HFF-Myc (cell line): ENCODE measurements at regions not wholly inside any gene's neighbourhood (a gene's known extent, or its start where the extent isn't known, plus 50 kb on each side); places are given as distances from the start of the nearest gene placed in this dataset.

Experiments used
- DNase-seq: peaks from one replicate; pipeline ENCODE4 v3.0.0-alpha.2; 2011; ENCODE audit warnings: low read depth; ENCODE audit errors: extremely low read depth
- H3K4me3 ChIP-seq: replicated peaks from 2 replicates; pipeline ENCODE4 v1.5.1; 2011; ENCODE audit warnings: low read depth, mild to moderate bottlenecking, control low read depth, low read length
- TF ChIP-seq, protein P1 (sequence below): IDR thresholded peaks from 2 replicates; pipeline ENCODE4 v1.5.1; 2012; ENCODE audit warnings: mild to moderate bottlenecking, low read depth, low read length, control low read depth; ENCODE audit errors: missing control alignments

DNA sequence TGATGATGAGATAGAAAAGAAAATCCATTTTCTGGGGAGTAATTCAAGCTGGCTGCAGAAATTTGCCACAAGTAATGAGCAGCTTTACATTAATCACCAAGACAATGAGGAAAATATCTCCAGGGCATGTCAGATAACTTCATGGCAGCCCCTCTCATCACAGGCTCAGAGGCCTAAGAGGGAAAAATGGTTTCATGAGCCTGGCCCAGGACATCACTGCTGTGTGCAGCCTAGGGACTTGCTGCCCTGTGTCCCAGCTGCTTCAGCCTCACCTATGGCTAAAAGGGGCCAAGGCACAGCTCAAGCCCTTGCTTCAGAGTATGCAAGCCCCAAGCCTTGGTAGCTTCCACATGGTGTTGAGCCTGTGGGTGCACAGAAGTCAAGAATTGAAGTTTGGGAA is 161.7 kb downstream of the OPA1 start:
- H3K4me3 ChIP-seq: no peak overlapping the region
- TF ChIP-seq, protein P1, sequence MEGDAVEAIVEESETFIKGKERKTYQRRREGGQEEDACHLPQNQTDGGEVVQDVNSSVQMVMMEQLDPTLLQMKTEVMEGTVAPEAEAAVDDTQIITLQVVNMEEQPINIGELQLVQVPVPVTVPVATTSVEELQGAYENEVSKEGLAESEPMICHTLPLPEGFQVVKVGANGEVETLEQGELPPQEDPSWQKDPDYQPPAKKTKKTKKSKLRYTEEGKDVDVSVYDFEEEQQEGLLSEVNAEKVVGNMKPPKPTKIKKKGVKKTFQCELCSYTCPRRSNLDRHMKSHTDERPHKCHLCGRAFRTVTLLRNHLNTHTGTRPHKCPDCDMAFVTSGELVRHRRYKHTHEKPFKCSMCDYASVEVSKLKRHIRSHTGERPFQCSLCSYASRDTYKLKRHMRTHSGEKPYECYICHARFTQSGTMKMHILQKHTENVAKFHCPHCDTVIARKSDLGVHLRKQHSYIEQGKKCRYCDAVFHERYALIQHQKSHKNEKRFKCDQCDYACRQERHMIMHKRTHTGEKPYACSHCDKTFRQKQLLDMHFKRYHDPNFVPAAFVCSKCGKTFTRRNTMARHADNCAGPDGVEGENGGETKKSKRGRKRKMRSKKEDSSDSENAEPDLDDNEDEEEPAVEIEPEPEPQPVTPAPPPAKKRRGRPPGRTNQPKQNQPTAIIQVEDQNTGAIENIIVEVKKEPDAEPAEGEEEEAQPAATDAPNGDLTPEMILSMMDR: no peak
- DNase-seq: no peak

DNA sequence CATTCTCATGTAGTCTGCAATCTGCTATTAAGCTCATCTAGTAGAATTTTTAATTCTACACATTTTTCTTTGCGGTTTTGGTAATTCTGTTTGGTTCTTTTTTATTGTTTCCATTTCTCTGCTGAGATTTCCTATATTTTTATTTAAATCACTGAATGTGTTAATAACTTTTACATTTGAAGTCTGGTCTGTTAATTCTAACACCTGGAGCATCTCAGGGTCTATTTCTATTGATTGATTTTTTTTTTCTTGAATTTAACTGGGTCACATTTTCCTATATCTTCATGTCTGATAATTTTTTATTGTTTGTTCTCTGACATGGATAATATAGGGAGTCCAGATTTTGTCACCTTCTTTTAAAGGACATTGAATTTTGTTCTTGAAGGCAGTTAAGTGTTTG is 163.5 kb downstream of the OPA1 start:
- H3K4me3 ChIP-seq: no peak overlapping the region
- TF ChIP-seq, protein P1: no peak
- DNase-seq: no peak

DNA sequence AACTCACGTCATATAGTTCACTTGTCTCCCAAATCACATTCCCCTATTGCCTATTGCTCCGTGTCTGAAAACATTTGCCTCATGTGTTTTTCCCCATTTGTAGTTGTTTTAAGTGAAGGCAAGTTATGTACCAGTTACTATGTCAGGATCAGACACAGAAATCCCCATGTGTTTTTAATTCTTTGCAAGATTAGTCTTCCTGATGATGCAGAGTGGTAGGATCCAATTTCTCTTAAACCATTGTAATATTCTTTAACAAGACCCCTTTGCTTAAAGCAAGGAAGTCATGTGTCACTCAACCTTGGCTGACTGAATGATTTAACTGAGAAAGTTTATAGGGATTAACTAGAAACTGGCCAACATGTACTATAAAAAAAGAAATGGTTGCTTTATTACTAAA is 164.4 kb downstream of the OPA1 start:
- no peak for DNase-seq
- H3K4me3 ChIP-seq: no peak overlapping the region
- TF ChIP-seq, protein P1: no peak

DNA sequence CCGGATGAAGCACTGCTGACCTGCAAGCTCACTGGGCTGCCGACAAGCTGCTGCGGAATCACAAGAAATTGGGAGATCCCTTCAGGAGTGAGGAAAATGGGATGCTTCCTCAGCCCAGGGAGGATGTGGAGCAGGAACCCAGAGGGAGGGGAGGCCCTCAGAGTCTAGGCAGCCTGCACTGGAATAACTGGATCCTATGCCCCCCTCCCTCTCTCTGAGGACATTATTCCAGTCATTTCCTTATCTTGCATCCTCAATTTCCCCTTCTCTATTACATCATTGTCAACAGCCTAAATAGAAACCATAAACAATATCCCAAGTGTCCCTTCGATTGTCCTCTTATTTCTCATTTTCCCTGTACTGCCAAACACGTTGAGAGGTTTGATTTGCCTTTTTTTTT is 169.0 kb downstream of the OPA1 start:
- TF ChIP-seq, protein P1: no peak
- DNase-seq: no peak

DNA sequence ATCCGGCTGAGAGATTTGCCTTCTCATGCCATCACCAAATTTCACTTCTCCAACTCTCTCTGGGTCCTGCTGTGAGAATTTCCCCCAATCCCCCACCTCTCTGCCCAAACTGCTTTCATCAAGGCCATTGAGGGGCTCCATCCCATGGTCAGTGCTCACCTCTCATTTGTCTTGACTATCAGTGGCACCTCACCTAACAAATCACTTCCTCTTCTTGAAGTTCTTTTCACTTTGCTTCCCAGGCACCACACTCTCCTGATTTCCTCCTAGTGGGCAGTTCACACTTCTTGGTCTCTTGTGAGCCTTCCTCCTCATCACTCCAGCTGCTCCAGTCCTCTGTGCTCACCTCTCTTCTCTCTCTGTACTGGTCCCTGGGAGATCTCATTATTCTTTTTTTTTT is 169.6 kb downstream of the OPA1 start:
- no peak for DNase-seq
- TF ChIP-seq, protein P1: no peak
- no peak overlapping the region for H3K4me3 ChIP-seq

More for the DNA sequence above, 169.0 kb downstream of the OPA1 start:
- no peak overlapping the region for H3K4me3 ChIP-seq

DNA sequence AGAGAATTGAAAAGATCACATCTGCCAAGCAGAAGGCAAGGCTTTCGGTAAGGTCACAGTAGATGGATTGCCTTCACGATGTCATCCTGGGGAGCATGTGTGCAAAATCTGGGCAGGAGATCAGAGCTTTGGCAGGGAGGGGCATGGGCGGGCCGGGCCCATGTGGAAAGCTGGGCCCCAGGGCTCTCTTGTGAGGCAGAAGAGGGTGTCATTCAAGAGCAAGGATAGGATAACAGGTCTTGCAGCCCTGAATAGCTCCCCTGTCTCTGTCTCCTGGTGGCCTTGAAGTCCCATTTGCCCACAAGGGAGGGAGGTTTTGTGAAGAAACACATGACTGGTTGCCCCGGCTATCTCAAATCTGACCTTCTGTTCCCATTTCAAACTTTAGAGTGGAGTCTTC is 172.0 kb downstream of the OPA1 start:
- TF ChIP-seq, protein P1: no peak

DNA sequence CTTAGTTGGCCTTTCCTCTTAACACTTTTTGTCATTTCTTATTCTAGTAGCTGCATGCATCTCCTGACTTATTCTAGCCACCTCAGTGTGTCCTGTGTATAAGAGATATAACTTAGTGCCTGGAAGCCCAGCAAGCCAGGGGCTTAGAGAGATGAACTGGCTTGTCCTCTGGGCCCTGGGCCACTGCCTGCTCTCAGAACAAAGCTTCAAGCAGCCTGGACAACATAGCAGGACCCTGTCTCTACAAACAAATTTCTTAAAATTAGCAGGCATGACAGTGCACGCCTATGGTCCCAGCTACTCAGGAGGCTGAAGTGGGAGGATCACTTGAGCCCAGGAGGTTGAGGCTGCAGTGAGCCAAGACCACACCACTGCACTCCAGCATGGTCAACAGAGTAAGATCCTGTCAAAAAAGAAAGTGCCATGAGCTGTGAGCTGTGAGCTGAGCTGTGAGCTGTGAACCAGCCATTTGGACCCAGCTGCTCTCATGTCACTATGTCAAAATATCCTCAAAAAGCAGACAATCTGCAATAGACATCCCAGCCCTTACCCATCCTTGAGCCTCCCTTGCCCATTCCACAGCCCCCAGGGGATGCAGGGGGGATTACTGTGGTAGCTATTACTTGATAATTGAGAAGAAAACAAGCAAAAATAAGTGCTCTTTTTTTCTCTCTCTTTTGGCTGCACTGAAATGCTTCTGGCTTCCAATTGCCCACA is 174.5 kb downstream of the OPA1 start:
- TF ChIP-seq, protein P1: no peak
- DNase-seq: no peak
- H3K4me3 ChIP-seq: no peak overlapping the region

More for the DNA sequence above, 172.0 kb downstream of the OPA1 start:
- no peak for DNase-seq
- H3K4me3 ChIP-seq: no peak overlapping the region
